Thyroid gland (tissue), 4 donors: ENCODE measurements at regions not wholly inside any gene's neighbourhood (a gene's known extent, or its start where the extent isn't known, plus 50 kb on each side); places are given as distances from the start of the nearest gene placed in this dataset.

ENCODE experiments used
- POLR2A ChIP-seq, 2 donors: fragments of 450-650 bp; IDR thresholded peaks; one replicate each; pipeline ENCODE4 v1.6.1; 2017; ENCODE audit warnings: antibody characterized with exemption in 2 of 2, mild to moderate bottlenecking in 2 of 2, moderate library complexity in 1 of 2
- TF ChIP-seq, protein P1 (sequence below), 6 experiments: fragments of 200-600 bp in 3 of 6; fragments of 450-650 bp in 3 of 6; sonication (generic) in 3 of 6; IDR thresholded peaks; one replicate each; pipeline ENCODE4 v1.5.1; 2016 to 2019; ENCODE audit warnings: antibody characterized with exemption in 6 of 6, mild to moderate bottlenecking in 2 of 6, inconsistent platforms in 1 of 6, moderate library complexity in 1 of 6

DNA sequence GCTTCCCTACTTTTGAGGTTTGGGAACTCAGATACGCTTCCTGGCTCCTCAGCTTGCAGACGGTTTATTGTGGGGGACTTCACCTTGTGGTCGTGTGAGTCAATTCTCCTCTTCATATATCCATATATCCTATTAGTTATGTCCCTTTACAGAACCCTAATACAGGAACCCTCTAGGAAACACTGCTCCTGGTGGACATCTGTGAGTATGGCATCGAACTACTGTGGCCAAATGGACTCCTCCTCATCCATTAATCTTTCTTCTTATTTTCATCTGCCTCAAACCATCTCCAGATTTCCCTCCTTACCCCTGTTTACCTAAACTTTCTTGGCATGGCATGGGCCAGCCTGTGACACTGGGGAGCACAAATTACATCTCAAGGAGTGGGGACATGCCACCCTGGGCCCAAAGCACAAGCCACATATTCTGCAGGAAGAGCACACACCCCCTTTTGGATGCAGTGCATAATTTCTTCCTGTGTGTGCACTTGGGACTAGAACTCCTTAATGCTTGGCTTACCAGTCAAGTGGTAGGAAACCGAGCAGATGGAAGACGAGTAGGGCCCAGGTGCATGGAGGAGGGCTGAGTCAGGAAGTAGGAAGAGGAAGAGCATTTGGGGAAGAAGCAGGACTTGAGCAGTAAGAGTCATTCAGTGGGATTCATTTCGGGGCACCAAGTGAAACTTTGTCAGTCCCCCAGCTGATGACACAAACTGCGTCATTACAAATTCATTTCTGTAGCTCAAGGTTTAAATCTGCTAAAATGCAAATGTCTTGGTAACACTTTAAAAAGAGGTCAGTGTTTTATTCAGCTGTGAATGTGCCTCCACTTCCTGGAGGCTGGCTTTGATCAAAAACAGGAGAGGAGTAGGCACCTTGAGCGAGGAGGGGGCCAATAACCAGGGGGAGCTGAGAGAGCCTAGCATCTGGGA lies 80.8 kb upstream of the PLXNA4 start:
- TF ChIP-seq, protein P1, sequence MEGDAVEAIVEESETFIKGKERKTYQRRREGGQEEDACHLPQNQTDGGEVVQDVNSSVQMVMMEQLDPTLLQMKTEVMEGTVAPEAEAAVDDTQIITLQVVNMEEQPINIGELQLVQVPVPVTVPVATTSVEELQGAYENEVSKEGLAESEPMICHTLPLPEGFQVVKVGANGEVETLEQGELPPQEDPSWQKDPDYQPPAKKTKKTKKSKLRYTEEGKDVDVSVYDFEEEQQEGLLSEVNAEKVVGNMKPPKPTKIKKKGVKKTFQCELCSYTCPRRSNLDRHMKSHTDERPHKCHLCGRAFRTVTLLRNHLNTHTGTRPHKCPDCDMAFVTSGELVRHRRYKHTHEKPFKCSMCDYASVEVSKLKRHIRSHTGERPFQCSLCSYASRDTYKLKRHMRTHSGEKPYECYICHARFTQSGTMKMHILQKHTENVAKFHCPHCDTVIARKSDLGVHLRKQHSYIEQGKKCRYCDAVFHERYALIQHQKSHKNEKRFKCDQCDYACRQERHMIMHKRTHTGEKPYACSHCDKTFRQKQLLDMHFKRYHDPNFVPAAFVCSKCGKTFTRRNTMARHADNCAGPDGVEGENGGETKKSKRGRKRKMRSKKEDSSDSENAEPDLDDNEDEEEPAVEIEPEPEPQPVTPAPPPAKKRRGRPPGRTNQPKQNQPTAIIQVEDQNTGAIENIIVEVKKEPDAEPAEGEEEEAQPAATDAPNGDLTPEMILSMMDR (IDR thresholded peaks at IDR 0.05) = peak in 4 of 6 experiments; percentile 15 to 34 (median 26)
- TF ChIP-seq POLR2A (IDR thresholded peaks at IDR 0.05) = no peak
